NOMO-1 treated with dmso at 0.1 percent for 144 hours (cell line): ENCODE measurements at regions not wholly inside any gene's neighbourhood (a gene's known extent, or its start where the extent isn't known, plus 50 kb on each side); places are given as distances from the start of the nearest gene placed in this dataset.

ENCODE experiments used
- DNase-seq: peaks from one replicate; lab custom pipeline; 2025; ENCODE audit not compliant: unreplicated experiment; lab: John Stamatoyannopoulos, UW

- DNase-seq = no peak
These were observed 110.2 kb downstream of the ELAPOR2 start for GRCh38 chr7:86949052-86949778.

- DNase-seq = no peak
These were observed 111.5 kb downstream of the ELAPOR2 start for GRCh38 chr7:86947929-86948328.

GRCh38 chr7:86943447-86943846 lies 116.0 kb downstream of the ELAPOR2 start:
- DNase-seq = no peak

GRCh38 chr7:86942995-86943394 lies 116.5 kb downstream of the ELAPOR2 start:
- no peak for DNase-seq

GRCh38 chr7:86942081-86942480 lies 117.4 kb downstream of the ELAPOR2 start:
- no peak for DNase-seq

- peak; percentile 37 for DNase-seq
These were observed 120.1 kb downstream of the ELAPOR2 start for GRCh38 chr7:86939197-86939814.

- no peak for DNase-seq
These were observed 122.0 kb downstream of the ELAPOR2 start for GRCh38 chr7:86937363-86937878.

GRCh38 chr7:86933295-86933845 lies 126.1 kb downstream of the ELAPOR2 start:
- DNase-seq = no peak

- peak; percentile 47 for DNase-seq
These were observed 127.4 kb downstream of the ELAPOR2 start for GRCh38 chr7:86932038-86932512.

GRCh38 chr7:86931439-86931838 lies 128.0 kb downstream of the ELAPOR2 start:
- no peak for DNase-seq

- no peak for DNase-seq
These were observed 128.7 kb downstream of the ELAPOR2 start for GRCh38 chr7:86930554-86931307.

GRCh38 chr7:86929293-86930109 lies 130.0 kb downstream of the ELAPOR2 start:
- DNase-seq = peak; percentile 5

GRCh38 chr7:86928308-86928707 lies 131.1 kb downstream of the ELAPOR2 start:
- no peak for DNase-seq

GRCh38 chr7:86926732-86927131 lies 132.7 kb downstream of the ELAPOR2 start:
- peak; percentile 22 for DNase-seq

- no peak for DNase-seq
These were observed 134.2 kb downstream of the ELAPOR2 start for GRCh38 chr7:86925221-86925620.

- no peak for DNase-seq
These were observed 135.9 kb downstream of the ELAPOR2 start for GRCh38 chr7:86923527-86923926.

- no peak for DNase-seq
These were observed 139.3 kb downstream of the ELAPOR2 start for GRCh38 chr7:86920154-86920553.

- DNase-seq = no peak
These were observed 141.2 kb downstream of the ELAPOR2 start for GRCh38 chr7:86918245-86918644.

- no peak for DNase-seq
These were observed 143.1 kb downstream of the ELAPOR2 start for GRCh38 chr7:86916277-86916825.

- no peak for DNase-seq
These were observed 144.9 kb downstream of the ELAPOR2 start for GRCh38 chr7:86914551-86914950.
